GM12872 (cell line): ENCODE measurements at regions not wholly inside any gene's neighbourhood (a gene's known extent, or its start where the extent isn't known, plus 50 kb on each side); places are given as distances from the start of the nearest gene placed in this dataset.

ENCODE experiments used
- TF ChIP-seq, protein P1 (sequence below): IDR thresholded peaks from 3 replicates; pipeline ENCODE4 v1.5.1; 2011; ENCODE audit warnings: low read depth, mild to moderate bottlenecking, low read length, moderate library complexity; ENCODE audit not compliant: insufficient read depth

GRCh38 chr20:28562510-28562898 is 2695.0 kb upstream of the DEFB115 start:
- TF ChIP-seq, protein P1, sequence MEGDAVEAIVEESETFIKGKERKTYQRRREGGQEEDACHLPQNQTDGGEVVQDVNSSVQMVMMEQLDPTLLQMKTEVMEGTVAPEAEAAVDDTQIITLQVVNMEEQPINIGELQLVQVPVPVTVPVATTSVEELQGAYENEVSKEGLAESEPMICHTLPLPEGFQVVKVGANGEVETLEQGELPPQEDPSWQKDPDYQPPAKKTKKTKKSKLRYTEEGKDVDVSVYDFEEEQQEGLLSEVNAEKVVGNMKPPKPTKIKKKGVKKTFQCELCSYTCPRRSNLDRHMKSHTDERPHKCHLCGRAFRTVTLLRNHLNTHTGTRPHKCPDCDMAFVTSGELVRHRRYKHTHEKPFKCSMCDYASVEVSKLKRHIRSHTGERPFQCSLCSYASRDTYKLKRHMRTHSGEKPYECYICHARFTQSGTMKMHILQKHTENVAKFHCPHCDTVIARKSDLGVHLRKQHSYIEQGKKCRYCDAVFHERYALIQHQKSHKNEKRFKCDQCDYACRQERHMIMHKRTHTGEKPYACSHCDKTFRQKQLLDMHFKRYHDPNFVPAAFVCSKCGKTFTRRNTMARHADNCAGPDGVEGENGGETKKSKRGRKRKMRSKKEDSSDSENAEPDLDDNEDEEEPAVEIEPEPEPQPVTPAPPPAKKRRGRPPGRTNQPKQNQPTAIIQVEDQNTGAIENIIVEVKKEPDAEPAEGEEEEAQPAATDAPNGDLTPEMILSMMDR, result no peak

GRCh38 chr20:28602403-28603217 is 2654.9 kb upstream of the DEFB115 start:
- TF ChIP-seq, protein P1, result peak; percentile 59

DNA sequence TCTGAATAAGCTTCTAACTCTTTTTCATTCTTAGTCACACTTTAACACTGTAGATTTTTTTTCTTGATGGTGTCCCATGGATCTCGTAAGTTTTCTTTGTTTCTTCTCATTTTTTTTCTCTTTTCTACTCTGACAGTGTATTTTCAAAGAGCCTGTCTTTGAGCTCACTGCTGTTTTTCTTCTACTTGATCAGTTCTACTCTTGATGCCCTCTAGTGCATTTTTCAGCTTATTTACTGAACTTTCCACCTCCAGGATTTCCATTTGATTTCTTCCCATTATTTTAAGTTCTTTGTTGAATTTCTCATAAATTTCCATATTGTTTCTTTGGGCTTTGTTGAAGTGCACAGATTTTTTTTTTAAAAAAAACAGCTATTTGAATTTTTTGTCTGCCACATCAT is 2641.1 kb upstream of the DEFB115 start:
- TF ChIP-seq, protein P1, result no peak
